ENCODE measurements at regions not wholly inside any gene's neighbourhood (a gene's known extent, or its start where the extent isn't known, plus 50 kb on each side); places are given as distances from the start of the nearest gene placed in this dataset.

- TF ChIP-seq ISL1 (CRISPR knock-in tag; IDR thresholded peaks at IDR 0.05), result no peak
- TF ChIP-seq ZNF8 (CRISPR knock-in tag; IDR thresholded peaks at IDR 0.05), result no peak
- no peak for TF ChIP-seq CSRNP3 (CRISPR knock-in tag; IDR thresholded peaks at IDR 0.05)
- no peak for TF ChIP-seq SNAI2 (CRISPR knock-in tag; IDR thresholded peaks at IDR 0.05)
Observed at GRCh38 chr2:239819974-239820555, 205.1 kb downstream of the NDUFA10 start.
